Endothelial cell of umbilical vein (primary cell): ENCODE measurements at regions not wholly inside any gene's neighbourhood (a gene's known extent, or its start where the extent isn't known, plus 50 kb on each side); places are given as distances from the start of the nearest gene placed in this dataset.

ENCODE experiments used
- BruUV-seq: library from RNA; stranded (reverse); fragments of 400-500 nt; replicated peaks from 2 replicates; lab custom pipeline; 2021; lab: Mats Ljungman, UMichigan
- CTCF ChIA-PET: fragments of 300-600, 350-600 bp; sonication (Branson Sonifier 250); formaldehyde crosslinking; loops from one replicate; lab custom pipeline; 2021; ENCODE audit warnings: antibody characterized with exemption, inconsistent platforms; lab: Charles Lee
- POLR2A ChIA-PET: fragments of 300-600, 350-600 bp; sonication (Branson Sonifier 250); formaldehyde crosslinking; loops from one replicate; lab custom pipeline; 2021; ENCODE audit warnings: antibody characterized with exemption, inconsistent platforms; lab: Charles Lee
- DNase-seq: peaks from one replicate; pipeline ENCODE4 v3.0.0-alpha.2; 2011; ENCODE audit warnings: low read depth, low spot score
- FAIRE-seq: peaks from 2 replicates; lab custom pipeline; 2011; peaks lifted over from hg19 to GRCh38; lab: Jason Lieb, UNC
- H2AFZ ChIP-seq: 2 replicates; pipeline ENCODE4 v1.6.0; 2012; ENCODE audit warnings: low read depth, low read length, control low read depth, inconsistent platforms
- H3K27ac ChIP-seq: 2 replicates; pipeline ENCODE4 v1.5.1; 2011; ENCODE audit warnings: low read depth, mild to moderate bottlenecking, control low read depth, low read length, moderate library complexity; ENCODE audit not compliant: insufficient read depth
- H3K27me3 ChIP-seq, 2 experiments: 2 replicates each; pipeline versions ENCODE4 v1.6.0 to v1.6.1; 2011; ENCODE audit warnings: low read length in 2 of 2, mixed read lengths in 1 of 2; ENCODE audit not compliant: control insufficient read depth in 2 of 2, insufficient read depth in 2 of 2
- H3K36me3 ChIP-seq, 2 experiments: 2 replicates in 1 of 2; 3 replicates in 1 of 2; pipeline ENCODE4 v1.5.1; 2011; ENCODE audit warnings: low read length in 2 of 2, mild to moderate bottlenecking in 1 of 2, moderate library complexity in 1 of 2; ENCODE audit not compliant: control insufficient read depth in 2 of 2, insufficient read depth in 2 of 2; ENCODE audit errors: extremely low read depth in 1 of 2
- H3K4me1 ChIP-seq: 3 replicates; pipeline ENCODE4 v1.5.1; 2011; ENCODE audit warnings: mild to moderate bottlenecking, low read length; ENCODE audit not compliant: control insufficient read depth, insufficient read depth; ENCODE audit errors: extremely low read depth
- H3K4me2 ChIP-seq: 2 replicates; pipeline ENCODE4 v1.6.1; 2011; ENCODE audit warnings: low read length, control low read depth, mixed read lengths; ENCODE audit not compliant: insufficient read depth
- H3K4me3 ChIP-seq, 3 experiments: fragments of 200-600 bp in 1 of 3; sonication (generic), shearing (Covaris generic) in 1 of 3; replicated peaks in 1 of 3; 2 replicates each; pipeline ENCODE4 v1.5.1; 2011 to 2016; ENCODE audit warnings: control low read depth in 3 of 3, low read length in 3 of 3, mild to moderate bottlenecking in 2 of 3, inconsistent platforms in 1 of 3, low read depth in 1 of 3, moderate library complexity in 1 of 3; ENCODE audit not compliant: insufficient read depth in 1 of 3
- H3K79me2 ChIP-seq: 2 replicates; pipeline ENCODE4 v1.6.0; 2012; ENCODE audit warnings: low read length, inconsistent platforms; ENCODE audit not compliant: control insufficient read depth, insufficient read depth
- H3K9ac ChIP-seq: replicated peaks from 2 replicates; pipeline ENCODE3; 2011; ENCODE audit warnings: low read length, control low read depth; ENCODE audit not compliant: insufficient read depth; ENCODE audit errors: extremely low read depth
- H3K9me1 ChIP-seq: replicated peaks from 3 replicates; pipeline ENCODE4 v1.6.0; 2011; ENCODE audit warnings: mild to moderate bottlenecking, low read length; ENCODE audit not compliant: control insufficient read depth, insufficient read depth; ENCODE audit errors: extremely low read depth
- H3K9me3 ChIP-seq: replicated peaks from 2 replicates; pipeline ENCODE4 v1.5.1; 2012; ENCODE audit warnings: low read length, inconsistent platforms; ENCODE audit not compliant: control insufficient read depth, insufficient read depth
- H4K20me1 ChIP-seq: replicated peaks from 2 replicates; pipeline ENCODE3; 2011; ENCODE audit warnings: mild to moderate bottlenecking, low read length; ENCODE audit not compliant: control insufficient read depth, insufficient read depth; ENCODE audit errors: extremely low read depth
- CTCF ChIP-seq, 2 donors: IDR thresholded peaks; 1 replicate in 1 of 2; 2 replicates in 1 of 2; pipeline ENCODE4 v1.5.1; 2011; ENCODE audit warnings: low read length in 2 of 2, mild to moderate bottlenecking in 2 of 2, moderate library complexity in 2 of 2, control low read depth in 1 of 2, inconsistent platforms in 1 of 2, low read depth in 1 of 2; ENCODE audit not compliant: insufficient read depth in 1 of 2; ENCODE audit errors: extremely low read depth in 1 of 2
- EZH2 ChIP-seq: IDR thresholded peaks from 2 replicates; pipeline ENCODE4 v1.6.1; 2012; ENCODE audit warnings: borderline replicate concordance, low read depth, mild to moderate bottlenecking, moderate library complexity, low read length, inconsistent platforms; ENCODE audit not compliant: severe bottlenecking
- FOS ChIP-seq: IDR thresholded peaks from 2 replicates; pipeline ENCODE4 v1.6.1; 2011; ENCODE audit warnings: mild to moderate bottlenecking, low read length, moderate library complexity, borderline replicate concordance; ENCODE audit not compliant: insufficient read depth
- GATA2 ChIP-seq: IDR thresholded peaks from 2 replicates; pipeline ENCODE4 v1.7.0; 2011; ENCODE audit warnings: low read depth, mild to moderate bottlenecking, moderate library complexity, mixed read lengths, low read length; ENCODE audit not compliant: insufficient read length, insufficient read depth
- JUN ChIP-seq: IDR thresholded peaks from 2 replicates; pipeline ENCODE4 v1.6.1; 2011; ENCODE audit warnings: borderline replicate concordance, low read depth; ENCODE audit not compliant: insufficient read length, insufficient read depth
- MAX ChIP-seq: IDR thresholded peaks from 2 replicates; pipeline ENCODE4 v1.6.1; 2011; ENCODE audit not compliant: insufficient read depth, insufficient read length
- MYC ChIP-seq: IDR thresholded peaks from one replicate; pipeline ENCODE4 v1.6.1; 2011; ENCODE audit warnings: mild to moderate bottlenecking, low read depth, low read length
- POLR2A ChIP-seq: IDR thresholded peaks from 2 replicates; pipeline ENCODE4 v1.6.1; 2012; ENCODE audit warnings: low read depth, mild to moderate bottlenecking, control low read depth, low read length
- POLR2AphosphoS5 ChIP-seq: IDR thresholded peaks from 2 replicates; pipeline ENCODE4 v1.6.1; 2012; ENCODE audit warnings: low read depth, mild to moderate bottlenecking, control low read depth, low read length, moderate library complexity; ENCODE audit not compliant: insufficient read depth
- dilution Hi-C: fragments of 300-500 bp; cut with MboI; formaldehyde crosslinking; loops from one replicate; pipeline ENCODE4 v1.15.0; 2019; ENCODE audit warnings: low sequenced_read_pairs; ENCODE audit not compliant: extremely low pct_ligation_motif_present
- intact Hi-C: fragments of 100-400 bp; cut with micrococcal nuclease; formaldehyde crosslinking; loops from one replicate; pipeline ENCODE4 v1.10.0; 2022

GRCh38 chr10:78629773-78630172 lies 439.0 kb upstream of the ZMIZ1 start:
- CTCF ChIA-PET, result no interaction called here

More at GRCh38 chr10:78629773-78630172, 439.0 kb upstream of the ZMIZ1 start:
- H3K4me2 ChIP-seq, result no peak overlapping the region
- H3K9ac ChIP-seq, result no peak overlapping the region
- TF ChIP-seq MYC (no peak), JUN (no peak), FOS (no peak), GATA2 (no peak), POLR2A (no peak), POLR2AphosphoS5 (no peak), CTCF (IDR thresholded peaks at IDR 0.05; ENCODE audit: extremely low read depth in 1 of 2, insufficient read depth in 1 of 2, low read depth in 1 of 2, low read length in 2 of 2) (no peak), EZH2 (no peak), MAX (no peak)
- BruUV-seq, result no TSS peak
- H3K79me2 ChIP-seq, result no peaks in the 10 kb centered on the region
- H3K36me3 ChIP-seq, result no peaks in the 10 kb centered on the region
- H3K9me1 ChIP-seq, result no peaks in the 10 kb centered on the region
- POLR2A ChIA-PET, result interaction anchor here (0.6 kb wide), 1 partner anchor 545 kb away, joined by 3 read pairs; no protein-coding TSS in a partner anchor
- no peaks in the 10 kb centered on the region for H3K4me1 ChIP-seq
- H4K20me1 ChIP-seq, result no peaks in the 10 kb centered on the region
- H3K4me3 ChIP-seq, result no peak overlapping the region
- DNase-seq (no peak), FAIRE-seq (no peak)
- no peak overlapping the region for H3K27ac ChIP-seq
- dilution Hi-C loops (no loop called here), intact Hi-C loops (no loop called here)
- no peak overlapping the region for H2AFZ ChIP-seq
- no peaks in the 10 kb centered on the region for H3K9me3 ChIP-seq
- H3K27me3 ChIP-seq, result peaks cover 0 to 2% of the 10 kb centered on the region in 2 experiments
